Renal cortical epithelial cell (primary cell): ENCODE measurements at regions not wholly inside any gene's neighbourhood (a gene's known extent, or its start where the extent isn't known, plus 50 kb on each side); places are given as distances from the start of the nearest gene placed in this dataset.
A peak's percentile ranks its signal among the peaks of the same experiment; 100 is the strongest.

ENCODE experiments used
- DNase-seq: peaks from one replicate; pipeline ENCODE4 v3.0.0-alpha.2; 2011; ENCODE audit warnings: low read depth

DNA sequence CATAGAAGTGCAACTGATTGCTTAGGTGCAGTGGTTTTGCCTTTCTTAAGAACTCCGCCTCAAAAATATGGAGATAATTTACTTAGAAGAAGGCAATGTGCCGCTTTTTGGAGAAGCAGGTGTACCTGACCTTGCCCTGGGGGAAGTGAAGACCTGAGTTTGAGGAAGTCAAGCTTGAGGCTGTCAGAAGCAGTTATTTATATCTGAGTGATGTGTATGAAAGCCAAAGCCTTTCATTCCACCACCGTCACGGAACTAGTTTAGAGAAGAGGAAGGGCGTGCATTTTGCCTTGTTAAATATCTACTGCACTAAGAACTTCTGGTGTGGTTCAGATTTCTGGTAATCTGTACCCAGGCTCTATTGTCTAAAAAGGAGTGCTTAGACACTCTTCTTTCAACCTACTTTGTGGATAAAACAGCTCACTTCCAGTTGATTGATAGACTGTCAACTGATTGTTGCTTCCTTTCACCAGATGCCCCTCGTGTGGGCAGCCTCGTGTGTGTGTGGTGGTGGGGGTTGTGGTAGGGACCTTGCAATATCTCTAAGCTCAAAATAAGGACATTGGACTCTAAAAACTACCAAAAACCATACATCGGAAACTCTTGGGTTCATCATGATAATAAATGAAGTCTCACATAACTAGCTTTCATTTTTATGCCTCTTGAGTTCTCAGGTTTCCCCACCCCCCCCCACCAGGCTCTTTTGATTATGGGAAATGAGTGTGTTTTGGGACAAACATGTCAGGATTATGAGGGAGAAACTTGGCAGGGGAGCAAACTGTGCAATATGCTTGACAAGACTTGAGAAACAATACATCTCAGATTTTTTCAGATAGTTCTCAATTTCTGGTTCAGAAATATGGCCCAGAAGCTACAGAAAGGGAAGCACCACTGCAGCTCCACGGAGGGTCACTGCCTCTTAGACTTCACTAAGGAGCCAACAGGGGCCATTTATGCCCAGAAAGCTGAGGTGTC lies 78.6 kb downstream of the ARF6 start:
- peak; percentile 46 for DNase-seq

DNA sequence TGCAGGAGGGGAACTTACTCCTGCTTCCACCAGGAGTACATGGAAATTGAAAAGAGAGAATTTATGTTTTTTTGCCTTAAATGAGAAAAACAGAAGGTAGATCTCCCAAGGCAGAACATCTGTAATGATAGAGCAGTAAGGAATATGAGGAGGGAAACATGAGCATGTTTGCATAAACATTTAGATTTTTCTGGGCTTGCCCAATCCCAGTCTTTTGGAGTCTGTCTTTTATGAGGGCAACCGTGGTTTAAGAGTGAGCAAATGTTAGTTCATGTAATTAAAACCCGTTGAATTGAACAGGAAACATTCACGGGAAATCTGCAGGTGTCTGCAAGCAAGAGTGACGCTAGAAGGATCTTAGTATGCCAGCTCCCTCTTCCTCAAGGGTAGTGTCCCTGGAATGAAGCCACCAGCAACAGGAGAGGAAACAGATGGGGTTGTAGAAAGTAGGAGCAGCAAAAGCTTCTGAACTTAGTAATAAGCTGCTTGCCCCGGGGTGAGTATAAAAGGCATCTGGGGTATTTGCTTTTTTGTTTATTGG lies 79.3 kb downstream of the ARF6 start:
- DNase-seq = peak; percentile 70

DNA sequence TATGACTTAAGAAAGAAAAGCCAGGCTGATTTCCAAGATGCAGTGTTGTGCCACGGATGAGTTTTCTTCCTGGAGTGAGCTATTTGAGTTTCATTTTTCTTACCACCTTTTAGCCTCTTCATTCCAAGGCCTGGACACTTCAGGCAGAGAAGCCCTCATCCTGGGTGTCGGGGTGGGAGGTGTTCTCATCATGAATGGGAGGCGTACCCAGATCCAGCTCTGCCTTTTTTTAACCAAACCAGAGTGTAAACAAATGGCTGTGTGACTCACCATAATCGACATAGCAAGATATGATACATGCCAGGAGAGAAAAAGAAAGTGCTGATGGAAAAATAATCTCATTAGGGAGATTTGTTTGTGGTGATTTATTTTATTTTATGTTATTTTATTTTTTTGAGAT lies 79.9 kb downstream of the ARF6 start:
- DNase-seq = peak; percentile 92

DNA sequence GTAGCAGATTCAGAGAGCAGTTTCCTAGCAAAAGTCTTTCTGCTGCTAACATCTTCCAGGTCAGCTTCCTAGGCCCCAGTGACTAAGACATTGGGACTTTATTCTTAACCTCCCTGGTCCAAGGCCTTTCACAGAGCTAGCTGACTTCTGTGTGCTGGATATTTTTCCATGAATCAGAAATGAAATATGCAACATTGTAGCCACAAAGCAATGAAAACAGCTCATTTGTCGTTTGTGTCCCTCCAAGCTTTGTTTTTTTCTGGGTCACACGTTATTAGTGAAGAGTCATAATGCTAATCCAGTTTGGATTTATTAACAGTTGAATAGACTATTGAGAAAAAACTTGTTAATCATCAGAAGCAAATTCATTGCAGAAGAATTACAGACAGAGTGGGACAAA lies 82.4 kb downstream of the ARF6 start:
- peak; percentile 97 for DNase-seq

DNA sequence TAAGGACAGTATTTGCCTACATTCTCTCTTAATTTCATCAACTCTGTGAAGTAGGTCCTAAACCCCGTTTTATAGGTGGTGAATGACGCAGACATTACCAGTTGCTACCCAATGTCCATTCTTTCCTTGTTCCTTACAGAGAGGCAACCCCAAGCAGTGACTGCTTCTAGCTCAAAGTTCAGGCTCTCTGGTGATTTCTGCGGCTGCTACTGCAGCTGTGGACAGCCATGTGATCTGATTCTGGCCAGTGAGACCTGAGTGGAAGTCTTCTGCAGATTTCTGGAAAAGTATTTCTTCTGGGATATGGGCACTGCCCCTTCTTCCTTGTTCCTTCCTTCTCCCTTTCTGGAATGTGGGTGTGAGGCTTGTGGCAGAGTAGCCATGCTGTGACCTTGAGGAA lies 82.9 kb downstream of the ARF6 start:
- no peak for DNase-seq

DNA sequence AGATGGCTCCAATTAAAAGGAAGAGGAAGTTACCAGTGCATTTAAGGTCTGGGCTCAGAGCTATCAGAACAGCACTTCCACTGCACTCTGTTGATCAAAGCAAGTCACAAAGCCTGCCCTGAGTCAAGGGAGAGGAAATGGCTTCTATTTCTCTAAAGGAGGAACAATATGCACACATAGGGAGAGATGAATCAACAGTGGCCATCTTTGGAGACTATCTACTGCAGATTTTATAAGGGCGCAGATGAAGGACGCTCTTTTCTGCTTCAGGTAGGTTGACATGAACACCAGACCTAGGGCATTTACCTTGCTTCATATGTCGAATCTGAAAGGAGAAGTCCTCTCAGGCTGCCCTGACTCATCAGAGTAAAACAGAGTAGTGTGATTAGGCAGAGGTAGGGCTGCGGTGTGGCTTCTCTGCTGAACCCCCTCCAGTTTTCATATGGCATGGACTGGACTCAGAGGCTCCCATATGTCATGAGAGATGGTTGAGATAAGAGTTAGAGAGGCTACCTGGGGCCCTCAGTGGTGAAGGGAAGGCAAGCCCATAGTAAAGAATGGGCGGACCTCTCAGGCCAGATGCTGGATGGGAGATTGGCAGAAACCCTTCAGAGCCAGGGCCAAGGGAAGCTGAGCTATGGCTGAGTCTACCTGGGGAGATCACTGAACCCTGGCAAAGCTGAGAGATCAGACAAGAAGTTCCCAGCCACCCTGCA lies 84.4 kb downstream of the ARF6 start:
- DNase-seq = no peak

DNA sequence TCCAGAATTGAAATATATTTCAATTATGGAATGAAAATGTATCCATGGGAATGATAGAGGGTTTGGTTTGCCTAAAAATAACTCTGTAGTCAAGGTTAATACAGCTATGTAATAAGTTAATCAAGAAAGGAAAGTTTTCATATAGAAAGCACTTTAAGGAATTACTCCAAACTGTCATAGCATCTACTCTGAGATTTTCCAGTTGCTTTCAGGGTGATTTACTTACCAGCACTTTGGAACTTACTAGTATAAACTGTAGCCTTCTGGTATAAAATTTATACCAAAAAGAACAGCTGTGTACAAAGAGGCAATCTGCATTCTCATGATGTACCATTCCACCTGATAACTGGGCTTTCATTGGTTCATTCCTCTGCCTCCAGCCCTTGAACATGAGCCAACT lies 87.1 kb downstream of the ARF6 start:
- DNase-seq = no peak

DNA sequence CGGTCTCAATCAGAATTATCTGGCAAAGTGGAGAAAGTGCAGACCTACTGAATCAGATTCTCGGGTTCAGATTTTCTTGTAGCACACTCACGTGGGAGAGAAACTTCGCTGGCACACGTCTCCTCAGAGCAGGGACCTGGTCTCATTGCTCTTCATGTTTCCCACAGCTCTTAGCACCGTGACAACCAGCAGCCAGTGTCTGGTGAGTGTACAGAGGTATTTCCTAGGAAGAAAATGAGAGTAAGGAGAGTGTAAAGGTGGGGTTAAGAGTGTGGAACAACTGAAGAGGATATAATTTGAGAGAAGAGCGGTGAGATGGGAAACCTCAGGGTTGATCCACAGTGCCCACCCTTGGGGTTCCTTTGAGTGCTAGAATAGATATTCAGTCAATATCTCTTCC lies 89.2 kb downstream of the ARF6 start:
- peak; percentile 61 for DNase-seq

DNA sequence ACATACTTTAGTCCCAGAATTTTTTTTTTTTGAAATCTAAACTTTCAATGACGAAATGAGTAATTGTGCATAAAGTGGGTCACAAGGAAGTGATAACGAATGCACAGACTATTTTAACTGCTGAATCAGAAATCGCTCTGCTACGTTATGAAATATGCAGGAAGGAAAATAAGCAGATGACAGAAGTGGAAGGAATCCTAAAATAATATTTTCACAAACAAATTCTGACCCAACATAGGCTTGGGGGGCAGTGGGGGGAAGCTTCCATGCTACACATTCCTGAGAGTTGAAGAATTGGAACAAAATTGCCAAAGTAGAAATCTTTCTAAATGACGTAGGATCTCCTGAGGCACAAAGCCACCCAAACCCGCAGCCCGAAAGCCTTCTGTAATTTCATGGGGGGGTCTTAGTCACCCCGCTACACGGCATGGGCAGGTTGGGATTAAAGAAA lies 89.6 kb downstream of the ARF6 start:
- DNase-seq = peak; percentile 65

DNA sequence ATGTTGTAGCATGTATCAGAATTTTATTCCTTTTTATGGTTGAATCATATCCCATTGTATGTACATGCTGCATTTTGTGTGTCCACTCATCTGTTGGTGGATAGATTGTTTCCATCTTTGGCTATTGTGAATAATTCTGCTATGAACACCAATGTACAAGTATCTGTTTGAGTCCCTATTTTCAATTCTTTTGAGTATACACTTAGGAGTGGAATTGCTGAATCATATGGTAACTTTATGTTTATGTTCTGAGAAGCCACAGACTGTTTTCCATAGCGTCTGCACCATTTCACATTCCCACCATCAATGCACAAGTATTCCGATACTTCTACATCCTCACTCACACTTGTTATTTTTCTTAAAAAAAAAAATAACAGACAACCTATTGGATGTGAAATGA lies 91.5 kb downstream of the ARF6 start:
- no peak for DNase-seq

DNA sequence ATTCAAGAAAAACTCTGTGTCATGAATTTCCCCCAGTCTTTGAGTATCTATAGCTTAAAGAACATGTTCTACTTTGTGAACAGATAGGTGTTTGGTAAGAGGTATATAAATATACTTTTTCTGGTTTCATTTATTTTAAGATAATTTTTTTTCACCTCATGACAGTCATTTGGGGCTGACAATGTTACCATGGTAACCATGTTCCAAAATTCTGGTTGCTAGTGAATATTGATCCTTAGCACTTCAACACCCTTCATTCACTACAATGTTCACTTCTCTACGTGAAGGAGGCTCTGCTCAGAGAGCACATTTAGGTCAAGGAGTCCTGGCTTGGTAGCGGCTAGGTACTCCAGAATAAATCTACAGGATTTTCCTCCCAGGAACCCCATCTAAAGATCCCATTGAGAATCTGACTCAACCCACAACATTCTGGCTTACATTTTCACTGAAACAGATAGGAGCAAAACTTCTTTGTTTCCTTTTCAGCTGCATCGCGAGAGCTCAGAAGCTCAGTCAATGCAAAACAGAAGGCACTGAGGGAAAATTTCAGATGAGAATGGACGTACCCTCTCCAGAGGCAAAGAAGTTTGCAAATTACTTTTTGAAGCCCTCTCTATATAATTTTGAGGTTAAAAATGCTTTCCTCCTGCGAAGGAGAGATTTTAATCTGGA lies 93.6 kb downstream of the ARF6 start:
- no peak for DNase-seq

DNA sequence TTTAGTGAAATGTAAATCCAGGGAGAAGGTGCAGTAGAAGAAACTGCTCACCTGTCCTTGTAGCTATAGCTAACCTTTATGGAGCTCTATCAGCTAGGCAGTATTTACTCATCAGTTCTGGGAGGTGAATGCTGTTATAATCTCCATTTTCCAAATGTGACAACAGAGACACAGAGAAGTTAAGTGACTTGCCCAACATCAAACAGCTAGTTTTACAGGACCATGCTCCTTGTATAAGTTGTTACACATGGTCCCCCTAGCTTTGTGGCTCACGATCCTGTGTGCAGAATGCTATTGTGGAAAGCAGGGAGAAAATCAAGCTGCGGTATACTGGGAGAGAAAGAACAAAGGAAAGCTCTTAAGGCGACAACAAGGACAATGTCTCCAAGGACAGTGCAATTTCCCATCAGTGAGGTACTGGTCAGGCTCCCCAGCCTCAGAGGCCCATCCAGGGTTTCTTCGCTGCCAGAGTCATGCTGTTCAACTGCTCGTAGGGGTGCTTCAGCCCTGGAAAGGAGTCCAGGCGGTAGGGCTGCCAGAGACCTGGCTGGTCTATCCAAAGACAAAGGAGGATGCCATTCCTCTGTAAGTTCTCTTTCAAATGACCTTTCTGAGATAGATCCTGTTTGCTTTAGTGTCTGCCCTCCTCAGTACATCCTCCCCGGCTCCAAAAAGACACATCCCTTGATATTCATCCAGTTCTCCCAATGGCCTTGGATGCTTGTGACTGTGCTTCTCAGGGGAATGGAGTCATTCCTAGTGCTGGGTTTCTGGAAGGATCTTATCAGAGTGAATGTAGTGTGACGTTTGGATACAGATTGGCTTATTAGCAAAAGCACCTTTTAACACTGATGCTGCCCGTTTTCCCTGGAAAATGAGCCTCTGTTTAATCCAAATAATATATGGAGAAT lies 95.5 kb downstream of the ARF6 start:
- DNase-seq = no peak

DNA sequence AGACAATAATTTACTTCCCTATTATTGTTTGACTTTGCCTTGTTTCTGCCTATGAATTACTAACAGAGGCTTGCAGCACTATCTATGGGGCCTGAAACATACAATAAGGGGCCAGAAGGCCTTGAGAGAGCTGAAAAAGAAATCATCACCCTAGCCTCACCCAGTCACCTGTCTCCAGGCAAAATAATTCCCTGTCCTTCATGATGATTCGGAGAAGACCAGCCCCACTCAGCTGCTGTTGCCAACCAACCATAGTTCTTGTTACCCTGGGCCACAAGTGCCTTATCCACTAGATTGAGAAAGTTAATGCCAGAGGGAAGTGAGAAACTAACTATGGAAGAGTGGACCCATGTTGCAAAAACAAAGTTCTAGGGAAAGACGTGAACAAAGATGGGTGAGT lies 97.1 kb downstream of the ARF6 start:
- DNase-seq = no peak

DNA sequence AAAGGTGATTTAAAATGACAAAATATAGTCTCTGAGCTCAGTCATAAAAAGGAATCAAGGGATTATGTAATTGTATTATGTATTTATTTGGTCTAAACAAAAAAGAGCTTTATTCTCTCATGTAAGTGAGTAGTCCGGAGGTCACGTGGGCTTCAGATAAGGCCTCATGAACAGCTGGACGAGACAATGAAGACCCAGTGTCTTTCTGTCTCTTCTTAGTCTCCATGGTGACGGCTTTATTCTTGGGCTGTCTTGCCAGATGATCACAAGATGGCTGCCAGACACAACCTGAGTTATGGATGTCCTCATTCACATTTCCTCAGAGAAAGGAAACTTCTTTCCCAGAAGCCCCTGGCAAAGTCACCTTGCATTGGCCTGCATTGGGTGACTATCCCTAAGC lies 98.6 kb downstream of the ARF6 start:
- DNase-seq = no peak

DNA sequence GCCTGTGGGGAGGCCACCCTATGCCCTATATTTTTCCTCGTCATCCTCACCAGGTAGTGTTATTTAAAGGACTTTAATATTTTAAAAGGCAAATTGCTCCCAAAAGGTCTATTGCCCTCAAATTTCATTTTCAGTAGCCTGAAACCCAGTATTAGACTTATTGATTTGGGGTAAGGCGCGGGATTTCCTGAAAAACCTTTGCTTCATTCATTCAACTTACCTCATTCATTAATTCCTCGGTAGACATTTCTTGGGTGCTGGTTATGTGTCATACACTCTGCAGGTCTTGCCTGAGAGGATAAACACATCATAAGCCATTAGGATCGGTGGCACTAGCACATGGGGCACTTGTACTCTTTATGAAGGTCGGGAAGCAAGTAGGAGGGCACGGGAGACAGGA lies 99.2 kb downstream of the ARF6 start:
- DNase-seq = no peak

DNA sequence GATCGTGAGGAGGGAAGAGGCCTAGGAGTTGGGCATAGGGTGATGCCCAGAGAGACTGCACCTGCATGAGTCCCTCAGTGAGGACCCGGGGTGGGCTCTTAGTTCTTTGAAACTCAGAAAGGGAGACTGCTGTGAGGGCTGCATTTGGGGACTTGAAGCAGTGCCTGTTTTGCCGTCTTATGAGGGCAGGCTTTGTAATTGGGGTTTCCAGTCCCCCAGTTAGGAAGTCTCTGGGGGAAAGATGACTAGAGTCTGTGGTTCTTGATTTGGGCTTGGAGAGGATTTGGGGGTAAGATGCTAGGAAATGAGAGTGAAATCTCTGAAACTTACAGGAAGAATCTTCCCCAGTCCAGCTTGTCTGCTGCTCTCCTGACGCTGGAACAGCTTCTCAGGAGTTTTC lies 99.6 kb downstream of the ARF6 start:
- DNase-seq = no peak

DNA sequence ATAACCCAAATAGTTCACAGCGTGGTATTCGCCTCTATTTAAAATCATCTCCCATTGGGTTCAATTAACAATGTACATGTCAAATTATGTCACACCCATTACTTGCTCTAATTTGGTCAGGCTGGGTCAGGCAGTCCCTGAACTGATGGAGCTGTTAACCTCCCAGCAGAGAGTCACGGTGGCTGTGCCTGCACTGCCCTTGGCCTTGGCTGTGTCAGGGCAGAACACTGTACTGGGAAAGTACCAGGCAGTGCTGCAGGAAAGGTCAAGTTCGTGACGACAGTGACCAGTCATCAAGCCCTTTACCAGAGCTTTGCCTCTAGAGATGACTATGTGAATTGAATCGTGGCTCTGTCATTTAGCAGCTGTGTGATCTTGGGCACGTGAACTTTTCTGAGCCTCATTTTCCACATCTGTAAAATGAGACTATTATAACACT lies 100.0 kb downstream of the ARF6 start:
- peak; percentile 78 for DNase-seq

DNA sequence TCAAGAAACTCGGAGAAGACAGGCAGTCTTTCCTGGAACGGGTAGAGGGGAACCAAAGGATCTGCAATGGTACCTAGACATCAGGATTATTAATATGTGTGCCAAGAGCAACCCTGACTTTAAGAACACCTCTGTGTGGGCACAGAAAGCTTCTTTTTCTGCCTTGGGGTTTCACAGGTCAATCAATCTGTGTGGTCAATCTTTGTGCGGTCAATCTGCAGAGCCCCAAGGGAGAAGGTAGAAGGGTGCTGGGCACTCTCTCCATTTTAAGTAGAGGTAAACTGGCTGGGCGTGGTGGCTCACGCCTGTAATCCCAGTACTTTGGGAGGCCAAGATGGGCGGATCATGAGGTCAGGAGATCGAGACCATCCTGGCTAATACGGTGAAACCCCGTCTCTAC lies 100.7 kb downstream of the ARF6 start:
- DNase-seq = no peak

DNA sequence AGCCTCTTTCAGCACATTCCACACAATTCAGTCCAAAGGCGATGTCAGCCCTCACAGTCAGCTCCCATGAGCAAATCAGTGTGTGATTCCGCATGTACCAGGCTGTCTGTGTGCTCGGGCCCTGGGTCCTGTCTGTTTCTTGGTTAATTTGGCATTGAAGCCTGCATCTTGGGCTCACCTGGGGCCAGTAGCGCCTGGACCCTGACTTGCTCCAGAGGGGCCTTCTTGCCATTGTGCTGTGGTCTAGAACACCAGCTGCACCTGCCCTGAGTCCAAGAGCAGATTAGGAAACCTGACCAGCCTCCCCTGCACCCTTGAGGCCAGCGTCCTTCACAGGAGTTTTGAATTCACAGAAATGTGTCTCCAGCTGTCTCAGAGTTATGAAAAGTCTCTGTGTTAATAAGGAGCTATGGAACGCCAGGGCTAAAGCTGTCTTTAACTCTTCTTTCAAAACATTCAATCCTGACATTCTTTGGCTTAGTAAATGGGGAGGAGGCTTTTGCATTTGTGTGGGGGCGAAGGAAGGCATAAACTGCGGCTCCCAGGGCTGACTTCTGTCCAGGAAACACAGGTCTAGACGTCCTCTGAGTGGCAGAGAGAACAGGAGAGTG lies 102.2 kb downstream of the ARF6 start:
- DNase-seq = no peak

DNA sequence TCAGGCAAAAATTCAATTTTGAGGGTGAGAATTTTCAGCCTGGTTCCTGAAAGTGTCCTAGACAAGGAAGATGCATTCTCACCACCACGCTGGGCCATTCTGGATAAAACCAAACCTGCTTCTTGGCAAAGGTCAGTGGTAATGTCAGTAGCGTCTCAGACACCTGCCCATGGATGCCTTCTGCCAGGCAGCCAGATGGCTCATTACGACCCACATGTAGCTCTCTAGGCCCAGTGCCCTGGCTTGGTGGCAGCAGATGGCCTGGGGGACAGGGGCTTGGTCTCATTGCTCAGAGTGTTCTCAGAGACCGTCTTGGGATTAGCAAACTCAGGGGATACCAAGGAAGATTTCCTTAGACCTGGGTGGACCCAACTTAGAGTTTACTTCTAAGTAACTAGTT lies 105.1 kb downstream of the ARF6 start:
- DNase-seq = no peak
